ENCODE measurements at regions not wholly inside any gene's neighbourhood (a gene's known extent, or its start where the extent isn't known, plus 50 kb on each side); places are given as distances from the start of the nearest gene placed in this dataset.

DNA sequence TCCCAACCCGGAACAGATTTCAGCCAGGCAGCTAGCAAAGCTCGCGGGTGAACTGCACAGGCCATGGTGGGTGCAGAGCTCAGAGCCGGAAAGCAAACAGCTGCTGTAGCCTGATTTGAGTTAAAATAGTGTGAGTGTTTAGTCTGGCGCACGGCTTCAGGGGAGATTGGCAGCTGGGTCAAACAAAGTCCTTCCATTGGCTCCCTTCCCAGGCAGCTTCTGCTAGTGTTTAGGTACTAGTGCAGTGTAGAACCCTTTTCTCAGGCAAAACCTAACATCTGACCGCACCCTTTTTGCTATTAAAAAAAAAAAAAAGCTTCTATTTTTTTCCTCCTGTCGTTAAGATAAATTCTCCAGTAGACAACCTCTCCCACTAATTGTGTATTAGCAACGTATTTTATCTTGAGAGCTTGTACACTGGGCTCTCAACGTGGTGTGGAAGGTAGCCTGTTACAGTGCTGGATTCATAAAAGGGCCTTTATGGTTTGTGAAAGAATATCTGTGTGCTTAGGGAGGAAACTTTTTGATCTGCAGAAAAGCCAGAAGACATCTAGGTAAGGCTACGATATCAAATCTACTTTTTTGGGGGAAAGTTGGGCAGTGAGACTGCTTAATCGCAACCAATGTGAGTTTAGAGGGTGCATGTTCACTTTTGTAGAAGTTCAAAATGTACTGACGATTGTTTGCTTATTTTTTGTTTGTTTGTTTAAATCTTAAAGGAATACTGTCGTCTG, 689.6 kb downstream of the USP25 start:
- Histone ChIP-seq H3K9me3 (ENCODE audit: insufficient read depth, low read depth, low read length) (no peaks in the 10 kb centered on the region), H3K4me3 (ENCODE audit: low read length) (no peak overlapping the region), H3K27ac (ENCODE audit: low read length) (no peak overlapping the region), H3K36me3 (ENCODE audit: insufficient read depth, low read depth, low read length) (no peaks in the 10 kb centered on the region), H3K27me3 (ENCODE audit: insufficient read depth, low read length) (no peaks in the 10 kb centered on the region), H3K4me1 (ENCODE audit: insufficient read depth, low read length) (no peaks in the 10 kb centered on the region), H3K9ac (ENCODE audit: low read depth, low read length) (no peak overlapping the region)

DNA sequence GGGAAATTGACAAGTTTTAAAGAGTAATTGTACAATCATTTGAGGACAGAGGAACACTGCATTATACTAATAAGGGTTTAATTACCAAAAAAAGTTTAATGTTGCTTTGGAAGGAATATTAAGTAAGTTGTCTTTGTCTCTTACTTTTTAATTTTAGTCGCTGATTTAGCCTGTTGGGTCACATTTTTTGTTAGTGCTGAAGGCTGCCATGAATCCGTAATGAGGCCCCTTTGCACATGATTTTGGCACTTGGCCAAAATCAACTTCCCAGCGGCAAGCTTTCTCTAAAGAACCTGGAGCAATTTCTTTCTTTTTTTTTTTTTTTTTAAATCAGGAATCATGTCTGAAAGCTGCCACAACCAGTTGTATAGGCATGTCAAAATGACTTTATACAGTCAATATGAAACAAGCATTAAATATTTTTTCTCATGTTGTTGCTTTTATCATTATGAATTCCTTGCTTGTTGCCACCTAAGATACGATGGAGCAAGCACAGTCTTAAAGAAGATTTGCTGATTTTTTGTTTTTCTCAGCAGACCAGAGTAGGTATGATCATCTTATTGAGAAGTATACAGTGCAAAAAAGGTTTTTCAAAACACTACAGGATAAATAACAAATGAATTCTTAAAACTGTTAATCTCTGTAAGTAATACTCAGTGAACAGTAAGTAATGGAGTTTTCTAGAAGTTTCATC, 690.4 kb downstream of the USP25 start:
- H3K4me3 ChIP-seq (ENCODE audit: low read length) = no peak overlapping the region
- H3K4me1 ChIP-seq (ENCODE audit: insufficient read depth, low read length) = no peaks in the 10 kb centered on the region
- no peaks in the 10 kb centered on the region for H3K36me3 ChIP-seq (ENCODE audit: insufficient read depth, low read depth, low read length)

DNA sequence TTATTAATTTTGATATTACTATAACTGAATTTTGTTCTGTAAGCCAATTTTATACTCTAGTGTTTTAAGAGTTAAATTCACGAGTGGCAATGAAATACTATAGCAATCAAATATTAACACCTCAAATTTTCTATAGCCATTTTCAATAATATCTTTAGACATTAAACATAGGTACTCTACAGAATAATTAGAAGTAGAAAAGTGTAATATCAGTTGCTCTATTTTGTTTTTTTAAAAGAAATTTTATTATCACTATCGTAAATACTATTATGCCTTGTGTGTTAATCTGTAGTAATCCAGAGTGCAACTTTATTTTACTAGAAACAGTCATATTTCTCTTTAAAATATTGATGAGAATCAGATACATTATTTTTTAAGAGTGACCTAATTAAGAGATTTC, 691.2 kb downstream of the USP25 start:
- Histone ChIP-seq H3K4me3 (ENCODE audit: low read length) (no peak overlapping the region), H3K27ac (ENCODE audit: low read length) (no peak overlapping the region), H3K9ac (ENCODE audit: low read depth, low read length) (no peak overlapping the region), H3K4me1 (ENCODE audit: insufficient read depth, low read length) (no peaks in the 10 kb centered on the region), H3K27me3 (ENCODE audit: insufficient read depth, low read length) (no peaks in the 10 kb centered on the region), H3K36me3 (ENCODE audit: insufficient read depth, low read depth, low read length) (no peaks in the 10 kb centered on the region), H3K9me3 (ENCODE audit: insufficient read depth, low read depth, low read length) (no peaks in the 10 kb centered on the region)

More for the DNA sequence above, 690.4 kb downstream of the USP25 start:
- Histone ChIP-seq H3K9me3 (ENCODE audit: insufficient read depth, low read depth, low read length) (no peaks in the 10 kb centered on the region), H3K27ac (ENCODE audit: low read length) (no peak overlapping the region), H3K27me3 (ENCODE audit: insufficient read depth, low read length) (no peaks in the 10 kb centered on the region), H3K9ac (ENCODE audit: low read depth, low read length) (no peak overlapping the region)

DNA sequence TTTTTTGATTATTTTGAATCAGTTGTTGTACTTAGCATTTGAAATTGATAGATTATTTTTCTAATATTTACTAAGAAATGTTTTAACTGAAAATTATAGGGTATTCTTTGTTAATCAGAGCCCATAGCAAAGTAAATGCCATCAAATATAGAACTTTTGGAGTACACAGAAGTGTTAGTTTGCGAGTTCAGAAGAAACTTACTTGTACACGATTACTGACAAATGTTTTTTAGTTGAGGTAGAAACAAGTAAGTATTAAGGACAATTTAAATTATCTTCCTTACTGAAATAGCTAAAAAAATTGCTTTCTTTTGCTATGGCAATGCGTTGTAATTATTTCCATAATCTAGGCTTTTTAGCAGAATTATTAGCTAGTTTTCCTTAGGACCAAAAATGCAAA, 692.2 kb downstream of the USP25 start:
- Histone ChIP-seq H3K27ac (ENCODE audit: low read length) (no peak overlapping the region), H3K9me3 (ENCODE audit: insufficient read depth, low read depth, low read length) (no peaks in the 10 kb centered on the region), H3K4me1 (ENCODE audit: insufficient read depth, low read length) (no peaks in the 10 kb centered on the region), H3K9ac (ENCODE audit: low read depth, low read length) (no peak overlapping the region), H3K27me3 (ENCODE audit: insufficient read depth, low read length) (no peaks in the 10 kb centered on the region), H3K4me3 (ENCODE audit: low read length) (no peak overlapping the region), H3K36me3 (ENCODE audit: insufficient read depth, low read depth, low read length) (no peaks in the 10 kb centered on the region)

DNA sequence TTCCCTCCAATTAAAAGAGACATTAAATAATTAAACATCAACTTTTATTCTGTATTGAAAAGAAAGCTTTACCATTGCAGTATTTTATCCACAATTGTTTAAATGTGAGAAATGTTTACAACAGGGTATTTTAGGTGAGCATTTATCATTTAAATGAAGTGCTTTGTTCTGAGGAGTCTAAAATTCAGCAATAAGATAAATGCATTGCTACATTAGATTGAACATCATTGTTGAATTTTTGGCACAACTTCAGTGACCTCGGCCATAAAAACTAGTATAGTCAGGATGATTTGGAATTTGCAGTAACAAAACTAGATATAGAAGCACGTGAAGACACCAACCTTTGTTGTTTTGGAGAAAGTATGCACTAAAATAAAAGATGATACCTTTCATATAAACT, 692.9 kb downstream of the USP25 start:
- Histone ChIP-seq H3K27me3 (ENCODE audit: insufficient read depth, low read length) (no peaks in the 10 kb centered on the region), H3K9me3 (ENCODE audit: insufficient read depth, low read depth, low read length) (no peaks in the 10 kb centered on the region), H3K4me3 (ENCODE audit: low read length) (no peak overlapping the region), H3K4me1 (ENCODE audit: insufficient read depth, low read length) (no peaks in the 10 kb centered on the region), H3K36me3 (ENCODE audit: insufficient read depth, low read depth, low read length) (no peaks in the 10 kb centered on the region), H3K27ac (ENCODE audit: low read length) (no peak overlapping the region), H3K9ac (ENCODE audit: low read depth, low read length) (no peak overlapping the region)

DNA sequence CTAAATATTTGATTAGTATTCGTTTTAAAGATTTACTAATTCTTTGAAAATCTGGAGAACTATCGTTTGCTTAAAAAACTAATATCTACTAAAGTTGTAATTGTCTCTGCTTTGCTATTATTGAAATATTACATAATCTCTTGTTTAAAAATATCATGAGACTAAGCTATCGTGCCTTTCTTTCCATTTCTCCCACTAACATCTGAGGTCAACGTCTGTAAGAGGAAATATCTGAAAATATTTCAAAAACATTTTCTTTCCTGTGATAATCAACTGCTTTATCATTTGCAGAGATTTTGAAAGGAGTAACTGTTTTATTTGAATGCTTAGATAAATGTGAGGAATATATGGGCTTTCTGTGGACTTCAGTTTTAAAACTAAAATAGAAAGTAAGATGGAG, 694.1 kb downstream of the USP25 start:
- no peak overlapping the region for H3K9ac ChIP-seq (ENCODE audit: low read depth, low read length)
- no peaks in the 10 kb centered on the region for H3K36me3 ChIP-seq (ENCODE audit: insufficient read depth, low read depth, low read length)
- no peak overlapping the region for H3K4me3 ChIP-seq (ENCODE audit: low read length)
- H3K27me3 ChIP-seq (ENCODE audit: insufficient read depth, low read length) = no peaks in the 10 kb centered on the region
- H3K9me3 ChIP-seq (ENCODE audit: insufficient read depth, low read depth, low read length) = no peaks in the 10 kb centered on the region
- no peaks in the 10 kb centered on the region for H3K4me1 ChIP-seq (ENCODE audit: insufficient read depth, low read length)
- H3K27ac ChIP-seq (ENCODE audit: low read length) = no peak overlapping the region

DNA sequence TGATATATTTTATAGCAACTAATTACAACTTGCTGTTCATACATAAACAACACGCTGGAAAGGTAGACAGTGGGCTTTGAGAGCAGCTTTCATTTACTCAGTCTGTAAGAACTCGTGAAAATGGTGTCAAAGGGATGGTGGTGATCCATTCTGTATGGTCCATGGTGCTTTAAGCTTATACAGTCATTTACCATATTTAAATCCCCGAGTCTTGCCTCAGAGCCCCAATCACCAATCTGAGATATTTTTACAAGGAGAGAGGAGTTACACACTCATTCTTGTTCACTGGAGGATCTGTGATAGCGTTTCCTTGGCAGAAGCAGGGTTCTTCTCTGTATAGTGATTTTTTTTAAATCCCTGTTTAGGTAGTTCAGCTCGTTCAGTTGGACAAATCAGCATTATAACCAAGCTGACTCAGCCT, 694.6 kb downstream of the USP25 start:
- Histone ChIP-seq H3K4me3 (ENCODE audit: low read length) (no peak overlapping the region), H3K9me3 (ENCODE audit: insufficient read depth, low read depth, low read length) (no peaks in the 10 kb centered on the region)

DNA sequence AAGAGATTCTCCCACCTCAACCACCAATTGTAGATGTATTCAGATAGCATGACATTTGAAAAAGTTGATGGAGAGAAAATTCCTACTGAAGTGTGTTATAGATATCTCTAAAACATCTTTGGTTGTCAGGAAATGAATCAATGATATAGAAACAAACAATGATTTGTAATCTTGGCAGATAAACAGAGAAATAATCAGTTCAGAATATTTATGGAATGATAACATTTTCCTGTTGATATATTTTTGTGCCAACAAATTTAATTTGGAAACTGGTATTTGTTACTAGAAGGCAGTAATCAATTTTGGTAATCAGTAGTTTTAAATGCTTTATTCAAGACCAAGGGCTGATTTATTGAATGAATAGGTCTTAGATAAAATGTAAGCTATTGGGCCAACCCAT, 695.6 kb downstream of the USP25 start:
- no peaks in the 10 kb centered on the region for H3K9me3 ChIP-seq (ENCODE audit: insufficient read depth, low read depth, low read length)
- no peak overlapping the region for H3K4me3 ChIP-seq (ENCODE audit: low read length)
- H3K36me3 ChIP-seq (ENCODE audit: insufficient read depth, low read depth, low read length) = no peaks in the 10 kb centered on the region
- H3K27ac ChIP-seq (ENCODE audit: low read length) = no peak overlapping the region
- no peak overlapping the region for H3K9ac ChIP-seq (ENCODE audit: low read depth, low read length)
- H3K27me3 ChIP-seq (ENCODE audit: insufficient read depth, low read length) = no peaks in the 10 kb centered on the region
- H3K4me1 ChIP-seq (ENCODE audit: insufficient read depth, low read length) = no peaks in the 10 kb centered on the region

More for the DNA sequence above, 694.6 kb downstream of the USP25 start:
- no peaks in the 10 kb centered on the region for H3K4me1 ChIP-seq (ENCODE audit: insufficient read depth, low read length)
- no peaks in the 10 kb centered on the region for H3K36me3 ChIP-seq (ENCODE audit: insufficient read depth, low read depth, low read length)
- no peak overlapping the region for H3K9ac ChIP-seq (ENCODE audit: low read depth, low read length)
- no peak overlapping the region for H3K27ac ChIP-seq (ENCODE audit: low read length)
- H3K27me3 ChIP-seq (ENCODE audit: insufficient read depth, low read length) = no peaks in the 10 kb centered on the region

DNA sequence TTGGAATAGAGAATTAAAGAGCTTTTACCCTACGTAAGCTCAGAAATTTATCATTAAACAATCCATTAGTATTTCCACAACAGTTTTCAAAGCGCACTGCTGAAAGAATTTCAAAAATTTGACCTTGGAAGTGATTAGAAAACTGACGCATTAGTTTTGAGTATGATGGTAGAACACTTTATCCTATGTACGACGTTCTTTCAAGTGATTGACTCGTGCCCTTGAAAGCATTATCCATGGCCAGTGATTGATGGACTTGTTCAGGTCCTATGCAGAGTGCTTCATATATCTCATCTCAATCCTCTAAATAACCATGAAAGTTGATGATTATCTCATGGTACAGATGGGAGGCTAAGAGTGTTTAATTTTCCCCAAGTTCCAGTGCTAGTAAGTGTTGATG, 697.2 kb downstream of the USP25 start:
- Histone ChIP-seq H3K9me3 (ENCODE audit: insufficient read depth, low read depth, low read length) (no peaks in the 10 kb centered on the region), H3K4me1 (ENCODE audit: insufficient read depth, low read length) (no peaks in the 10 kb centered on the region), H3K4me3 (ENCODE audit: low read length) (no peak overlapping the region), H3K27ac (ENCODE audit: low read length) (no peak overlapping the region), H3K9ac (ENCODE audit: low read depth, low read length) (no peak overlapping the region), H3K27me3 (ENCODE audit: insufficient read depth, low read length) (no peaks in the 10 kb centered on the region), H3K36me3 (ENCODE audit: insufficient read depth, low read depth, low read length) (no peaks in the 10 kb centered on the region)

DNA sequence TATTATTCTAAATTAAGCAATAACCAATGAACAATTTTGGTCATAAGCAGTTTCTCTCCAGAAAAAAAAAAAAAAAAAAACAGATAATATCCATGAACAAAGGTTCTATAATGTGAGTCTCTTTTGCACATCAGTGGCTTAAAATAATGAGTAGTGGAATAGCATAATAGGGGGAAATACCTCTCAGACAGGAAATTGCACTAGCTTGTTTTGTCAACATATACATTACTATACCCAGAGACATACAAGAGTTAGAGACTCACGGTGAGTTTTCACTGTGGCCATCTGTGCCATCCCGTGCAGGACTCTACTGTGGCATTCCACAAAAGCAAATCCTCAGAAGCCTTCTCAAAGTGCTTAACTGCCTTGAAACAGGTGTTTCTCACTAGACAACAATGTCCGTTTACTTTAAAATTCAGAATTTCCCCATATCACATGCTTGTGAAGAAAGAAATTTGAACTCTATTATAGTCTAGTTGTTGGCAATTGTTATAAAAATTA, 697.9 kb downstream of the USP25 start:
- Histone ChIP-seq H3K4me3 (ENCODE audit: low read length) (no peak overlapping the region), H3K4me1 (ENCODE audit: insufficient read depth, low read length) (no peaks in the 10 kb centered on the region), H3K27me3 (ENCODE audit: insufficient read depth, low read length) (no peaks in the 10 kb centered on the region), H3K27ac (ENCODE audit: low read length) (no peak overlapping the region), H3K9me3 (ENCODE audit: insufficient read depth, low read depth, low read length) (no peaks in the 10 kb centered on the region), H3K9ac (ENCODE audit: low read depth, low read length) (no peak overlapping the region), H3K36me3 (ENCODE audit: insufficient read depth, low read depth, low read length) (no peaks in the 10 kb centered on the region)

DNA sequence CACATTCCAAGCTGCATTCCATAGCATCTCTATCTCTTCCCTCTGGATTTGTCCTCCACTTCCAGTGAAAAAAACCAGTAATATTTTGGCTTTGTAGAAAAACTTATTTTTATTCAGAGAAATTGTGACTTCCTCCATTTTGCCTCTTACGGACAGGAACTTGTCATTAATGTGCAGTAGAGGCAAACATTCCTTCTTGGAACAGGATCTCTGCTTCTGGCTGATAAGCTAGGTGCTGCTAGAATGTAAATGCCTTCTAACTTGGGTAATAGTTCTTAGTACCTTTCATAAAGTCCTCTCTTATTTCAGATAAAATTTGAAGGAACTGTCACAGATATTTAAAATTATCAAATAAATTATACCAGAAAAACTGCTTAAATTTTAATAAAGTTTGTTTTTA, 707.8 kb downstream of the USP25 start:
- no peaks in the 10 kb centered on the region for H3K27me3 ChIP-seq (ENCODE audit: insufficient read depth, low read length)
- no peaks in the 10 kb centered on the region for H3K9me3 ChIP-seq (ENCODE audit: insufficient read depth, low read depth, low read length)
- H3K36me3 ChIP-seq (ENCODE audit: insufficient read depth, low read depth, low read length) = no peaks in the 10 kb centered on the region
- H3K9ac ChIP-seq (ENCODE audit: low read depth, low read length) = no peak overlapping the region
- no peak overlapping the region for H3K27ac ChIP-seq (ENCODE audit: low read length)
- H3K4me3 ChIP-seq (ENCODE audit: low read length) = no peak overlapping the region
- H3K4me1 ChIP-seq (ENCODE audit: insufficient read depth, low read length) = no peaks in the 10 kb centered on the region

DNA sequence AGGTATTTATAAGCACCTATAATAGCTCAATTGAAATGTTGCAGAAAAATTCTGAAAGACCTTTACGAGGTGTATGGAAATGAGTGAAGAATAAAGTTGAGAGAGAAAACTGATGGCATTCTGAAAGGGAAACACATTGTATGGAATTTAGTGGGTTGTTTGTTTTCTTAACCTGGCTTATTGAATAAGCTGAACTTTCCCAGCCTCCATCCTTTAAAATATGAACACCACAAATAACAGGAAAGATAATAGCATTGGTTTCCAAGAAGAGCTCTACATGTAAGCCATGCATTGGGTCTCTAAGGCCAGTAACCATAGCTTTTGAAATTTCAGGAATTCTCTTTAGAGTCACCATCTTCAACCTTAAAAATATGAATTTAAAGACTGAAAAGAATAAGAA, 709.0 kb downstream of the USP25 start:
- no peaks in the 10 kb centered on the region for H3K36me3 ChIP-seq (ENCODE audit: insufficient read depth, low read depth, low read length)
- no peaks in the 10 kb centered on the region for H3K4me1 ChIP-seq (ENCODE audit: insufficient read depth, low read length)
- H3K9me3 ChIP-seq (ENCODE audit: insufficient read depth, low read depth, low read length) = no peaks in the 10 kb centered on the region
- no peak overlapping the region for H3K4me3 ChIP-seq (ENCODE audit: low read length)
- no peak overlapping the region for H3K27ac ChIP-seq (ENCODE audit: low read length)
- no peaks in the 10 kb centered on the region for H3K27me3 ChIP-seq (ENCODE audit: insufficient read depth, low read length)
- H3K9ac ChIP-seq (ENCODE audit: low read depth, low read length) = no peak overlapping the region
